ENCODE measurements at regions not wholly inside any gene's neighbourhood (a gene's known extent, or its start where the extent isn't known, plus 50 kb on each side); places are given as distances from the start of the nearest gene placed in this dataset.

- TF ChIP-seq ZNF626 (tag by site-specific recombination; IDR thresholded peaks at IDR 0.05) (no peak), BCL11A (tag by site-specific recombination; IDR thresholded peaks at IDR 0.05; ENCODE audit: low read depth) (no peak), ATF2 (tag by site-specific recombination; IDR thresholded peaks at IDR 0.05; ENCODE audit: low read depth) (no peak), ZNF157 (tag by site-specific recombination; IDR thresholded peaks at IDR 0.05) (no peak), CTCF (tag by site-specific recombination; IDR thresholded peaks at IDR 0.05) (no peak), ZFP41 (tag by site-specific recombination; IDR thresholded peaks at IDR 0.05; ENCODE audit: borderline replicate concordance) (no peak), ZBTB7A (tag by site-specific recombination; IDR thresholded peaks at IDR 0.05; ENCODE audit: low read depth) (no peak)
Measured at GRCh38 chr16:6932871-6933385, 399.7 kb upstream of the RBFOX1 start.

All from HEK293 (cell line).